NCI-H1417 (cell line): ENCODE measurements at regions not wholly inside any gene's neighbourhood (a gene's known extent, or its start where the extent isn't known, plus 50 kb on each side); places are given as distances from the start of the nearest gene placed in this dataset.
"Not testable (repeated sequence)": the region's sequence is repeated elsewhere in the genome, so short reads cannot be mapped to it uniquely, and the experiment has no call there.

ENCODE experiments used
- DNase-seq, 3 experiments: peaks; one replicate each; lab custom pipeline; 2025; lab: John Stamatoyannopoulos, UW

- no peak for DNase-seq
These were observed 513.5 kb upstream of the NR3C2 start for GRCh38 chr4:148955564-148956297.

DNA sequence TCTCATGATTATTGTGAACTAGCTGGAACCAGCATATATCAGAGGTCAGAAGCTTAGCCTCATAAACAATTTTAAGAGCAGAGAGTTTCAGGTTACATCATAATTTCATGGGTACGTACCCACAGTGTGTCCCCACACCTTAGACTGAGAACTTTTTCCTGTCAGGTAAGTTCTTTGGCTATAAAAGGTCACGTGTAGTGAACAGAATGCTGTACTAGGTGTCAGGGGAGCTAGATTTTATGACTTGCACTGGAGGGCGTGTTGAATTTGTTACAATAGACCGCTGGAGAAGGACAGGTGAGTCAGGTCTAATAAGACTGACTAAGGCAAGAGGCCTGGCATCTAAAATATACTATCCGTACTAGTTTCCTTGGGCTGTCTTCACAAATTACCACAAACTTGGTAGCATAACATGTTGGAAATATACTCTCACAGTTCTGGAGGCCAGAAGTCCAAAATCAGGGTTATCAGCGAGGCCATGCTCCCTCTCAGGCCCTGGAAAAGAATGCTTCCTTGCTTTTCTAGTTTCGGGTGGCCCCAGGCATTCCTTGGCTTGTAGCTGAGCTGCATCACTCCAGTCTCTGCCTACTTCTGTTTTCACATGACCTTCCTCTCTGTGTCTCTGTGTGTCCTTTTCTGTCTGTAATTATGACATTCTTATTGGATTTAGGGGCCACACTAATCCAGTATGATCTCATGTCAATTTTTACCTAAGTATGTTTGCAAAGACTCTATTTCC is 512.0 kb upstream of the NR3C2 start:
- DNase-seq, result no peak

GRCh38 chr4:148951346-148951745 is 509.1 kb upstream of the NR3C2 start:
- no peak for DNase-seq

- no peak for DNase-seq
These were observed 504.1 kb upstream of the NR3C2 start for GRCh38 chr4:148946271-148946670.

DNA sequence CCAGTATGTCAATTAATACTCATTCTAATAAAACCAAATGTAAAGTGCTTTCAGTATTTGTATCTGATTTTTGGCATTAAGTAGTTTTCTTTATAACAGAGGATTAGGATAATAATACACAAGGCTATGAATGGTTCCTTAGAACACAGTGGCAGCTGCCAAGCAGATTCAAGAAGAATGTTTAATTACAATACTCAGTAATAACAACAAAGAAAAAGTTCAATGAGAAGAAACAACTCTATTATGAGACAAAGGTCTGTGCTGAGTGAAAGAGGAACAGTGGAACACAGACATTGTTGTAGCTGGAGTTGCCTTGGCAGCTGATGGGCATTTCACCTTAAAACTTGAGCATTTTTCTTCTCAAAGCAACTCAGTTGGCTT is 502.6 kb upstream of the NR3C2 start:
- no peak for DNase-seq

GRCh38 chr4:148944136-148944838 is 502.1 kb upstream of the NR3C2 start:
- no peak for DNase-seq

- no peak for DNase-seq
These were observed 492.8 kb upstream of the NR3C2 start for GRCh38 chr4:148934926-148935578.

DNA sequence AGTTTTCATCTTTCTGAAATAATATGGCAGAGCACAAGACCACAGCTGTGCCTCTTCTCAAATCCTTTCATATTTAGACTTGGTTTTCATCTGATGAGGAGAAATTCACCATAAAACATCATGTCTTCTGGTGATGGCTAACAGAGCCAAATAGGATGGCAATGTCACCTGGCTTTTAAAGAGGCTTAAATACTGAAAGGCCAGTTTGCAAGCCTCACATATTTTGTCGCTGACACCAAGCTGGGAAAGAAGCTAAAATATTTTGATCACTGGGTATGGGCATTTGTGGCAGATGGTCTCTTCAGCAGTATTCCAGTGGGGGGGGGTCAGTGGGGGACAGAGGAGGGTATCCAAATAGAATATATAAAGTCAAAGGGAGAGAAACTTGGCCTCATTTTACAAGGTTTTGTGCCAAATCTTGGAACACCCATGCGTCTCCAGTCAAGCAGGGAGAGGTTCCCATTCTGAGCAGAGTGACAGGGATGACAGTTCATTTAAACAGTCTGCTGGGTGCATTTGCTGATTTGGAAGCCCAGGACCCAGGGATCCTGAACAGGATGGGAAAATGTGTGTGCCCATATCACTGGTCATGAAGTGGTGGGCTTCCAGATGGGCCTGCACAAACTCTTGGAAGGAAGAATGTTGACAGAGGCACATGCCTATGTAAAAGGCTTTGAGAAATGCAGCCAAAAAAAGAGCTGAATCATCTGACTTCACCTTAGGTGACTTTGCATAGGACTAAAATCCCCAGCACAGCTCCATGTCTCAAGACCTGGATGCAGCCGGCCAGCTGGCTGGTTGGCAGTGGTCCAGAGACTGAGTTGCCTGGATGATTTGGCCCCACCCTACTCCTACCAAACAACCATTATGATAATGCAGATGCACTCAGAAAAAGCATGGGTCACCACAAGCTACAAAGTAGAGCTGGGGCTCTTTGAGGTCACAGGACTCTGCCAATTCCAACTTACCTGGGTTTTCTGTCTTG is 484.4 kb upstream of the NR3C2 start:
- DNase-seq, result peak; percentile 0 to 30 (median 8)

GRCh38 chr4:148923881-148924280 is 481.7 kb upstream of the NR3C2 start:
- no peak for DNase-seq

DNA sequence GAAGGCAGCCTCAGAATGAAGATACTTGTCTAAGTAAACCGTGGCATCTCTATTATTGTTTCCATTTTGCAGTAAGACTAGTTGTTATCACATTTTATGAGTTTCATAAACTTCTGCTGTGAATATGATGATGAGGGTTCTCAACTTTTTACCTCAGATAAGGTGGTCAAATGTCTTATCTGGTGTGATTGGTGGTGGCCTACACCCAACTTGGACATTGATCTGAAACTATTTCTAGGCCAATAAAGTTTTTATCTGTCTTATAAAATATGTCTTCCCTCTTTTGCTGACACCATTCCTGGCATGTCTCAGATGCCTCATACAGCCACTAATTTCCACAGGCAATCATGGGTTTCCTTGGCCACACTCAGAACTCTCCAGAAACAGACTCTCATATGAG is 480.3 kb upstream of the NR3C2 start:
- no peak for DNase-seq

DNA sequence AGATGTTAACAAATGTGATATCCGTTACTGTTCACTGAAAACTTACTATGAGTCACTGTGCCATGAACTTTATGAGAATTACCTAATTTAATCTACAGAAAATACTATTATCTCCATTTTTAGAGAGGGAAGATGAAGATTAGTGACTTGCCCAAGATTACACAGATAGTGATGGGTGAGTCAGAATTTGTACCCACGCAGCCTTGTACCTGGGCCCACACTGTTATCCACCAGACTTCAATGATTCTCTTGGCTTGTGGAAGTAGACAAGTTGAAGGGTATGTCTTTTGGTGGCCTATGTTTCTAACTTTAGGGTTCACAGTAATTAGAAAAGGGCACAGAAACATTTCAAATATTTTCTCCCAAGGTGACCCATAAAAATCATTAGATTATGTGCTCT is 472.5 kb upstream of the NR3C2 start:
- DNase-seq, result no peak

GRCh38 chr4:148914301-148914700 is 472.1 kb upstream of the NR3C2 start:
- no peak for DNase-seq

DNA sequence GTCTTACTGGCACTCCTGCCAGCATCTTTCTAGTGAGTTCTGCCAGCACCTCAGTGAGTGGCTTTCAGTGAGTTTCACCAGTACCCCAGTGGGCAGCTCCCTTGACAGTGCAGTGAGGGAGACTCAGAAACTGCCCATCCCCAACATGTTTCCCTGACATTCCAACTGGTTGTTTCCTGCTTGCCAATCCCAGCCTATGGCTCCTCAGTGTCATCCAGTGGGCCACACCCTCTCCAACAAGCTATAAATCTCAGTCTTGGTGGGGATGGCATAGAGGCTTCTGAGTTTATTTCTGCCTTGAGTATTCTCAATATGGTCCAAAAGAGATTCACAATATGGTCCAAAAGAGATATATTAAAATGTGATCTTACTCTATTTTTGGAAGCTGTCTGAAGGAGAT is 461.2 kb upstream of the NR3C2 start:
- no peak for DNase-seq

DNA sequence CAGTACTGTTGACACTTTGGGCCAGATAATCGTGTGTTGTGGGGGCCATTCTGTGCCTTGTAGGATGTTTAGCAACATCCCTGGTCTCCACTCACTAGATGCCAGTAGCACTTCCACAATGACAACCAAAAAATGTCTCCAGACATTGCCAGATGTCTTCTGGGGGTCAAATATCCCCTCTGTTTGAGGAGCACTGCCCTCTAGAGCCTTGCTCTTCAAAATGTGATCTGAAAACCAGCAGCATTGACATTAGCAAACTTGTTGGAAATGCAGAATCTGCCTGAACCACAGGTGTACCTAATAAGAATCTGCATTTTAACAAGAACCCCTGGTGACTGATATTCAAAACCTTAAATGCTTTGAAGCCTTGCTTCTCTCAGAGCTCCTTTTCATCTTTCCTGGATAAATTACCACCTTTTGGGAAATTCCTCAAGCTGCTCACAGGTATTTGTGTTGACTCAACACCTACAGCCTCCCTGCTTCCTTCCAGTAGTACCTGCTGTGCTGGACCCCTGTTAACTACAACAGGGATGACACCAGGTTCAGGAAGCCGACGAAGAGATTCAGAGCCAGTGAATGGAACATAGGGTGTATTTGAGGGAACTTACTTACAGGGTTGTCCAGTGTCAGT is 459.0 kb upstream of the NR3C2 start:
- DNase-seq, result no peak

- DNase-seq, result not testable (repeated sequence)
These were observed 455.9 kb upstream of the NR3C2 start for GRCh38 chr4:148898139-148898538.

DNA sequence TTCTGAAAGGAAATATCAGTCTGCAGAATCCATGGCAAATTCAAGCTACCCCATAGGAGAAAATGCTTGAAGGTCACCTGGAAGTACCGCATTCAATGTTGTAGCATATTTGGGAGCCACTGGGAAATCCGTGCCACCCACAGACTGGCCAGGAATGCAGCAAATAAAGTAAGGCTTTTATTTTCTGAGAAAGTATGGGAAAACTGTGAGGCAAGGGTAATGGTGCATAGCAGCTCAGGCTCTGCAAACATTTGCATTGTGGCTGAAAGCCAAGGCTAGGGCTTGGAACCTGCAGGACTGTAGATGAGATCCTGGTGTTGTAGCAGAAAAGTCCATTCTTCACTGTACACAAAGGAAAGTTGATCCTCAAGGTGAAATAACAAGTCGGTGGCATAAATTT is 450.9 kb upstream of the NR3C2 start:
- DNase-seq, result no peak

DNA sequence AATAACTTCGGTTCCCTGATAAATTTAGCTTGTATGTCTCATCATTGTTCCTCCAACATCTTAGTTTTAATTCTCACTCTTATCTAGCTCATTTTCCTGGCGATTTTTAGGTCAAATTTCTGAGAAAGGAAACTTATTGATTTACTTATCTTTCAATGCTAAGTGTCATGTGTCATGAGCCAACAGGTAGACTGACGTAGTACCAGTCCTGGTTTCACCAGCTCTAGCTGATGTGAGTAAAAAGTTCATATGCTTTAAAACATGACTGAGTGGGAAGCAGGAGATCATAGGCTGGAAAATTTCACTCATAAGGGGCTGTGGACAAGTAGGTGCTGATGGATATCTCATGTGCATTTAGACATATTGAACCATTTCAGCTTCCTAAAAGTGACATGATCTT is 441.7 kb upstream of the NR3C2 start:
- DNase-seq, result no peak

- DNase-seq, result no peak
These were observed 441.2 kb upstream of the NR3C2 start for GRCh38 chr4:148883435-148883834.

GRCh38 chr4:148881860-148882643 is 439.8 kb upstream of the NR3C2 start:
- DNase-seq, result no peak

GRCh38 chr4:148874331-148874730 is 432.1 kb upstream of the NR3C2 start:
- DNase-seq, result no peak
